ENCODE measurements at regions not wholly inside any gene's neighbourhood (a gene's known extent, or its start where the extent isn't known, plus 50 kb on each side); places are given as distances from the start of the nearest gene placed in this dataset.
"Not testable (repeated sequence)": the region's sequence is repeated elsewhere in the genome, so short reads cannot be mapped to it uniquely, and the experiment has no call there.

DNA sequence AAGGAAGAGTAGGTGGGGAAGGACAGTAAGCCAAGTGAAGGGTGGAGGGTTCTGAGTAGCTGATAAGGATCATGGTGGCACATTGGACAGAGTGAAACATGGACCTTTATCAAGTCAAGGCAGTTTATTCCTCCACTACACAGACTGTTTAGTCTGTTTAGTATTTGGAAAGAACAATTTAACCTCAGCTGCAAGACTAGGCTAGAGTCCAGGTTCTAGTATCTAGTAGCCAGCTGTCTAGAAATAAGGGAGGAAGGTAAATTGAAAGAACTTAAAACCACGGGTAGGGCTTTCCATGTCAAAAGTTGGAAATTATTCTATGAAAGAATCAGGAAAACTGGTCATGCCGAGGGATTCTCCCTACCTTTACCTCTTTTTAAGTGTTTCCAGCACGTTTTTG, 140.1 kb upstream of the MED14 start:
- no peaks in the 10 kb centered on the region for H3F3A ChIP-seq (ENCODE audit: insufficient read depth, low read length)
- H3K27ac ChIP-seq (ENCODE audit: low read depth, low read length, poor library complexity, severe bottlenecking), result no peak overlapping the region
- no peaks in the 10 kb centered on the region for H4K20me1 ChIP-seq (ENCODE audit: insufficient read depth, low read length)
- H3K4me3 ChIP-seq (ENCODE audit: low read depth, low read length, poor library complexity, severe bottlenecking), result no peak overlapping the region
- no peaks in the 10 kb centered on the region for H3K36me3 ChIP-seq (ENCODE audit: insufficient read depth, low read length)
- no peak overlapping the region for H3K4me2 ChIP-seq (ENCODE audit: low read length)
- H3K27me3 ChIP-seq (ENCODE audit: insufficient read depth, low read length), result no peaks in the 10 kb centered on the region
- H3K4me1 ChIP-seq (ENCODE audit: insufficient read depth, low read length, severe bottlenecking), result no peaks in the 10 kb centered on the region
- H3K9me2 ChIP-seq (ENCODE audit: low read depth, low read length), result no peaks in the 10 kb centered on the region
- no peak for TF ChIP-seq EZH2 (IDR thresholded peaks at IDR 0.05; ENCODE audit: borderline replicate concordance, low read length)
- TF ChIP-seq, protein P1, sequence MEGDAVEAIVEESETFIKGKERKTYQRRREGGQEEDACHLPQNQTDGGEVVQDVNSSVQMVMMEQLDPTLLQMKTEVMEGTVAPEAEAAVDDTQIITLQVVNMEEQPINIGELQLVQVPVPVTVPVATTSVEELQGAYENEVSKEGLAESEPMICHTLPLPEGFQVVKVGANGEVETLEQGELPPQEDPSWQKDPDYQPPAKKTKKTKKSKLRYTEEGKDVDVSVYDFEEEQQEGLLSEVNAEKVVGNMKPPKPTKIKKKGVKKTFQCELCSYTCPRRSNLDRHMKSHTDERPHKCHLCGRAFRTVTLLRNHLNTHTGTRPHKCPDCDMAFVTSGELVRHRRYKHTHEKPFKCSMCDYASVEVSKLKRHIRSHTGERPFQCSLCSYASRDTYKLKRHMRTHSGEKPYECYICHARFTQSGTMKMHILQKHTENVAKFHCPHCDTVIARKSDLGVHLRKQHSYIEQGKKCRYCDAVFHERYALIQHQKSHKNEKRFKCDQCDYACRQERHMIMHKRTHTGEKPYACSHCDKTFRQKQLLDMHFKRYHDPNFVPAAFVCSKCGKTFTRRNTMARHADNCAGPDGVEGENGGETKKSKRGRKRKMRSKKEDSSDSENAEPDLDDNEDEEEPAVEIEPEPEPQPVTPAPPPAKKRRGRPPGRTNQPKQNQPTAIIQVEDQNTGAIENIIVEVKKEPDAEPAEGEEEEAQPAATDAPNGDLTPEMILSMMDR (IDR thresholded peaks at IDR 0.05; ENCODE audit: low read length), result no peak
- no peaks in the 10 kb centered on the region for H3K79me2 ChIP-seq (ENCODE audit: insufficient read depth, low read length)
- H3K9ac ChIP-seq (ENCODE audit: low read length), result no peak overlapping the region
- no peaks in the 10 kb centered on the region for H3K9me3 ChIP-seq (ENCODE audit: low read length)
- no peak overlapping the region for H2AFZ ChIP-seq (ENCODE audit: low read length)

DNA sequence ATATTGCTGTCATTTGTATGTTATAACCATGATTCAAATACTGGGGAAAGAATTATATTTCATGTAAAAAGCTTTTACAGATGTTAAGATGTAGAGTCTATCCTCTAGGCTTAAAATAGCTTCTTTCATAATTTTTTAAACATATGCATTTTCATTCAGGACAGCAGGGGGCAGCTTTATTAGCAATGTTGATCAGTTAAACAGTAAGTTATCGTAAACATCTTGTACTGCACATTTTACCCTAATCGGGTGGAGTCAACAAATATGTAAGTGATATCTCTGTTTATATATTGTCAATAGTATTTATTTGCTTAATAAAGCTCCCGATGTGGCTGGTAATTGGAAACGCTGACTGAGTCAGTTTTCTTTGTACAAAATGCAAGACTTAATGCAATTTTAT, 142.5 kb upstream of the MED14 start:
- H3K4me1 ChIP-seq (ENCODE audit: insufficient read depth, low read length, severe bottlenecking), result no peaks in the 10 kb centered on the region
- H3K9me3 ChIP-seq (ENCODE audit: low read length), result no peaks in the 10 kb centered on the region
- H3K4me3 ChIP-seq (ENCODE audit: low read depth, low read length, poor library complexity, severe bottlenecking), result no peak overlapping the region
- no peaks in the 10 kb centered on the region for H3K79me2 ChIP-seq (ENCODE audit: insufficient read depth, low read length)
- H3K27ac ChIP-seq (ENCODE audit: low read depth, low read length, poor library complexity, severe bottlenecking), result no peak overlapping the region
- no peak overlapping the region for H2AFZ ChIP-seq (ENCODE audit: low read length)
- TF ChIP-seq, protein P1 (IDR thresholded peaks at IDR 0.05; ENCODE audit: low read length), result peak; percentile 39
- TF ChIP-seq EZH2 (IDR thresholded peaks at IDR 0.05; ENCODE audit: borderline replicate concordance, low read length), result no peak
- H3K9ac ChIP-seq (ENCODE audit: low read length), result no peak overlapping the region
- no peak overlapping the region for H3K4me2 ChIP-seq (ENCODE audit: low read length)
- H3K27me3 ChIP-seq (ENCODE audit: insufficient read depth, low read length), result no peaks in the 10 kb centered on the region
- no peaks in the 10 kb centered on the region for H3K9me2 ChIP-seq (ENCODE audit: low read depth, low read length)
- no peaks in the 10 kb centered on the region for H4K20me1 ChIP-seq (ENCODE audit: insufficient read depth, low read length)
- no peaks in the 10 kb centered on the region for H3F3A ChIP-seq (ENCODE audit: insufficient read depth, low read length)
- H3K36me3 ChIP-seq (ENCODE audit: insufficient read depth, low read length), result no peaks in the 10 kb centered on the region

DNA sequence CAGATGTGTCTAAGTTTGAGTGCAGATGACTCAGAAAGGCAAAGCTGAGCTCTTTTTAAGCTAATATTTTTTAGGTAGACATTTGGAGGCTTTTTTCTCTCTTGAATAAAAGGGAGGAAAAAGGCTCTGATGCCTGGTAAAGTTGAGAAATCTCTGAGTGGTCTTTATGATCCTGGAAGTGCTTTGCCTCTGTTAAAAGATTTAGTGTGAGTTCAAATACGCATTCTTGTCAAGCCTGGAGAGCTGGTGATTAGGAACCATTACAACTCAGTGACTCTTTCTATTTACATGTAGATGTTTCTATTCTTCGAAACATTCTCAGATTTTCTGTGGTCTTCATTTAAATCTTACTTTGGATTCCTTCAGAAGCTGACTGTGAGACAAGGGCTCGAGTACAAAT, 143.4 kb upstream of the MED14 start:
- Histone ChIP-seq H3K27me3 (ENCODE audit: insufficient read depth, low read length) (no peaks in the 10 kb centered on the region), H3K9ac (ENCODE audit: low read length) (no peak overlapping the region), H3K4me1 (ENCODE audit: insufficient read depth, low read length, severe bottlenecking) (no peaks in the 10 kb centered on the region), H3K4me2 (ENCODE audit: low read length) (no peak overlapping the region), H3K36me3 (ENCODE audit: insufficient read depth, low read length) (no peaks in the 10 kb centered on the region), H3K9me3 (ENCODE audit: low read length) (no peaks in the 10 kb centered on the region), H3F3A (ENCODE audit: insufficient read depth, low read length) (no peaks in the 10 kb centered on the region), H2AFZ (ENCODE audit: low read length) (no peak overlapping the region), H3K9me2 (ENCODE audit: low read depth, low read length) (no peaks in the 10 kb centered on the region), H3K27ac (ENCODE audit: low read depth, low read length, poor library complexity, severe bottlenecking) (no peak overlapping the region), H3K4me3 (ENCODE audit: low read depth, low read length, poor library complexity, severe bottlenecking) (no peak overlapping the region), H3K79me2 (ENCODE audit: insufficient read depth, low read length) (no peaks in the 10 kb centered on the region), H4K20me1 (ENCODE audit: insufficient read depth, low read length) (no peaks in the 10 kb centered on the region)
- TF ChIP-seq, protein P1 (IDR thresholded peaks at IDR 0.05; ENCODE audit: low read length), result no peak
- no peak for TF ChIP-seq EZH2 (IDR thresholded peaks at IDR 0.05; ENCODE audit: borderline replicate concordance, low read length)

DNA sequence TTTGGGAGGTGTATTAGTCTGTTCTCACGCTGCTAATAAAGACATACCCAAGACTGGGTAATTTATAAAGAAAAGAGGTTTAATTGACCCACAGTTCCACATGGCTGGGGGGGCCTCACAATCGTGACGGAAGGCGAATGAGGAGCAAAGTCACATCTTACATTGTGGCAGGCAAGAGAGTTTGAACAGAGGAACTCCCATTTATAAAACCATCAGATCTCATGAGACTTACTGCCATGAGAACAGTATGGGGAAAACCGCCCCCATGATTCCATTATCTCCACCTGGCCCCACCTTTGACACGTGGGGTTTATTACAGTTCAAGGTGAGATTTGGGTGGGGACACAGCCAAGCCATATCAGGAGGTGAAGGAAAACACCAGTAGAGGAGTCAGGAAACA, 143.8 kb upstream of the MED14 start:
- not testable (repeated sequence) for H3K36me3 ChIP-seq (ENCODE audit: insufficient read depth, low read length); H3K27ac ChIP-seq (ENCODE audit: low read depth, low read length, poor library complexity, severe bottlenecking); H3K79me2 ChIP-seq (ENCODE audit: insufficient read depth, low read length); H3F3A ChIP-seq (ENCODE audit: insufficient read depth, low read length); H3K4me1 ChIP-seq (ENCODE audit: insufficient read depth, low read length, severe bottlenecking); H3K9ac ChIP-seq (ENCODE audit: low read length); H3K4me3 ChIP-seq (ENCODE audit: low read depth, low read length, poor library complexity, severe bottlenecking); H3K4me2 ChIP-seq (ENCODE audit: low read length); H3K27me3 ChIP-seq (ENCODE audit: insufficient read depth, low read length); H2AFZ ChIP-seq (ENCODE audit: low read length); H3K9me2 ChIP-seq (ENCODE audit: low read depth, low read length); H3K9me3 ChIP-seq (ENCODE audit: low read length); H4K20me1 ChIP-seq (ENCODE audit: insufficient read depth, low read length)
